Esophagus squamous epithelium (tissue), 5 donors: ENCODE measurements at regions not wholly inside any gene's neighbourhood (a gene's known extent, or its start where the extent isn't known, plus 50 kb on each side); places are given as distances from the start of the nearest gene placed in this dataset.

ENCODE experiments used
- DNase-seq: peaks from one replicate; lab custom pipeline; 2025; lab: John Stamatoyannopoulos, UW
- H3K27ac ChIP-seq, 4 donors: fragments of 200-600 bp; sonication (generic); one replicate each; pipeline ENCODE4 v1.5.1; 2016 to 2019; ENCODE audit warnings: mild to moderate bottlenecking in 1 of 4
- H3K27me3 ChIP-seq, 4 donors: fragments of 200-600 bp; sonication (generic); 1 replicate in 3 of 4; 2 replicates in 1 of 4; pipeline versions ENCODE4 v1.5.1 to v1.6.0; 2017 to 2021; ENCODE audit warnings: antibody characterized with exemption in 1 of 4
- H3K36me3 ChIP-seq, 3 donors: fragments of 200-600 bp; sonication (generic); one replicate each; pipeline ENCODE4 v1.5.1; 2016 to 2019
- H3K4me1 ChIP-seq, 3 donors: fragments of 200-600 bp; sonication (generic); one replicate each; pipeline ENCODE4 v1.5.1; 2017 to 2019
- H3K4me3 ChIP-seq, 4 donors: fragments of 200-600 bp; sonication (generic); 1 replicate in 3 of 4; 2 replicates in 1 of 4; pipeline ENCODE4 v1.5.1; 2016 to 2019; ENCODE audit warnings: mild to moderate bottlenecking in 2 of 4, moderate library complexity in 1 of 4
- H3K9me3 ChIP-seq, 3 donors: fragments of 200-600 bp; sonication (generic); one replicate each; pipeline ENCODE4 v1.5.1; 2016 to 2019
- POLR2A ChIP-seq, 4 donors: fragments of 450-650 bp; IDR thresholded peaks; one replicate each; pipeline ENCODE4 v1.6.1; 2017; ENCODE audit warnings: antibody characterized with exemption in 4 of 4, mild to moderate bottlenecking in 4 of 4, moderate library complexity in 3 of 4
- WGBS, 2 donors: methylation state at CpG; one replicate each; pipeline ENCODE4 v1.1.5; 2018; 5-methylcytosine and 5-hydroxymethylcytosine counted together
- intact Hi-C: fragments of 100-400 bp; cut with DNase I; formaldehyde crosslinking; loops from one replicate; pipeline ENCODE4 v1.15.0; 2022
- TF ChIP-seq, protein P1 (sequence below), 6 experiments: fragments of 450-650 bp in 4 of 6; fragments of 200-600 bp in 2 of 6; sonication (generic) in 2 of 6; IDR thresholded peaks; one replicate each; pipeline ENCODE4 v1.5.1; 2016 to 2019; ENCODE audit warnings: antibody characterized with exemption in 6 of 6, mild to moderate bottlenecking in 4 of 6, moderate library complexity in 4 of 6
- donor health status: DM: yes; HTN: yes; CAD: no.

DNA sequence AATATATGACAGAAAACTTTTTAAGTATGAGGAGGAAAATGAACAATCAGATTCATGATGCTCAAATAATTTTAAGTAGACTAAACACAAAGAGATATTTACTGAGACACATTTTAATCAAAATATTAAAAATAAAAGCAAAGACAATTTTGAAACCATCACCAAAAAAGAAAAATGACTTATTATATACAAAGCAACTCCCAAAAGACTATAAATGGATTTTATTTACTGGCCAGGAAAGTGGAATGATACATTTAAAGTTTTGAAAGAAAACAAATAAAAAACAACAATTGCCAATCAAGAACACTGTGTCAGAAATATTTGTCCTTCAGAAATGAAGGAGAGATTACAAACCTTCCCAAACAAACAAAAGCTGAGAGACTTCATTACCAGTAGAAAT is 968.5 kb upstream of the CELF4 start:
- H3K27me3 ChIP-seq, result no peaks in the 10 kb centered on the region
- H3K9me3 ChIP-seq, result peaks cover 0 to 14% (median 0%) of the 10 kb centered on the region in 3 donors
- no peak overlapping the region for H3K4me3 ChIP-seq
- no peak for DNase-seq
- no peaks in the 10 kb centered on the region for H3K36me3 ChIP-seq
- TF ChIP-seq, protein P1, sequence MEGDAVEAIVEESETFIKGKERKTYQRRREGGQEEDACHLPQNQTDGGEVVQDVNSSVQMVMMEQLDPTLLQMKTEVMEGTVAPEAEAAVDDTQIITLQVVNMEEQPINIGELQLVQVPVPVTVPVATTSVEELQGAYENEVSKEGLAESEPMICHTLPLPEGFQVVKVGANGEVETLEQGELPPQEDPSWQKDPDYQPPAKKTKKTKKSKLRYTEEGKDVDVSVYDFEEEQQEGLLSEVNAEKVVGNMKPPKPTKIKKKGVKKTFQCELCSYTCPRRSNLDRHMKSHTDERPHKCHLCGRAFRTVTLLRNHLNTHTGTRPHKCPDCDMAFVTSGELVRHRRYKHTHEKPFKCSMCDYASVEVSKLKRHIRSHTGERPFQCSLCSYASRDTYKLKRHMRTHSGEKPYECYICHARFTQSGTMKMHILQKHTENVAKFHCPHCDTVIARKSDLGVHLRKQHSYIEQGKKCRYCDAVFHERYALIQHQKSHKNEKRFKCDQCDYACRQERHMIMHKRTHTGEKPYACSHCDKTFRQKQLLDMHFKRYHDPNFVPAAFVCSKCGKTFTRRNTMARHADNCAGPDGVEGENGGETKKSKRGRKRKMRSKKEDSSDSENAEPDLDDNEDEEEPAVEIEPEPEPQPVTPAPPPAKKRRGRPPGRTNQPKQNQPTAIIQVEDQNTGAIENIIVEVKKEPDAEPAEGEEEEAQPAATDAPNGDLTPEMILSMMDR (IDR thresholded peaks at IDR 0.05), result no peak
- TF ChIP-seq POLR2A (IDR thresholded peaks at IDR 0.05), result no peak
- intact Hi-C loops, result no loop called here
- no peaks in the 10 kb centered on the region for H3K4me1 ChIP-seq
- H3K27ac ChIP-seq, result no peak overlapping the region

DNA sequence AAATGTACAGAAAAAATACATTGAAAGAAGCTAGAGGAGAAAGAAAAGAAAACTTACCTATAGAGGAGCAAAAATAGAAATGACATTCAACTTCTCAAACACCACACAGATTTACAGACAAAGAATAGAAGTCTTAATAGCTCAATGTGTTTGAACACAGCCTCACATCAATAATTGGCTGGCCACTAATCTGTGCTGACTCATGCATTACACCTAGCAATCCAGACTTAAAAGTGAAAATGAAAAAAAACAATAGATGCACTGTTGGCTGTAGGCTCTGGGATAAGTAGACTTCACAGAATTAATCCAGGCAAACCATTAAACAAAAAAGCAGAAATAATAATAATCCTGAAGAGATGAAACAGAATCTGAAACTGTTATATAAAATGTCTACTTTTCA is 961.3 kb upstream of the CELF4 start:
- intact Hi-C loops, result no loop called here

DNA sequence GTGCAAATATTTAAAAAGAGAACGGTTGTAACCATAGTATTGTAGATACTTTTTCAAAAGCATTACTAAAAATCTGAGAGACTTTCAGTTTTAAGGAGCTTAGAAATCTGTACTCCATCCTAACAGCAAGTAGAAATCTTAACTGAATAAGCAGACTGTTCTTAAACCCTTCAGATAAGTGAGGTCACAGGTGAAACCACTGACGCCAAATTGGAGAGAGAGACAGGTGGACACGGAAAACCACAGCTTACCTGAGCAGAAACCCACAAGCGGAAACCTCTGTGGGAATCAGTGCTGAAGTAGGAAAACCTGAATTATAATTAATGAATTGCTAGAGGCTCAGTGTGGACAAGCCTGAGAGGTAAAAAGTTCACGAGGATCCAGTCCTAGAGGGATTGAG is 959.4 kb upstream of the CELF4 start:
- 65 to 74% methylated on average over 5 of the region's 5 CpGs for WGBS, 2 donors
- no peak for DNase-seq
- intact Hi-C loops, result no loop called here
- Histone ChIP-seq H3K27ac (no peak overlapping the region), H3K27me3 (no peaks in the 10 kb centered on the region), H3K9me3 (no peaks in the 10 kb centered on the region), H3K36me3 (no peaks in the 10 kb centered on the region), H3K4me3 (no peak overlapping the region), H3K4me1 (peaks cover 0 to 14% (median 0%) of the 10 kb centered on the region in 3 donors)
- TF ChIP-seq, protein P1 (IDR thresholded peaks at IDR 0.05), result no peak
- no peak for TF ChIP-seq POLR2A (IDR thresholded peaks at IDR 0.05)

More for the DNA sequence above, 961.3 kb upstream of the CELF4 start:
- peaks cover 0 to 6% (median 0%) of the 10 kb centered on the region in 3 donors for H3K4me1 ChIP-seq
- no peaks in the 10 kb centered on the region for H3K9me3 ChIP-seq
- H3K4me3 ChIP-seq, result no peak overlapping the region
- TF ChIP-seq POLR2A (IDR thresholded peaks at IDR 0.05), result no peak
- TF ChIP-seq, protein P1 (IDR thresholded peaks at IDR 0.05), result no peak
- no peaks in the 10 kb centered on the region for H3K27me3 ChIP-seq
- no peaks in the 10 kb centered on the region for H3K36me3 ChIP-seq
- DNase-seq, result no peak
- H3K27ac ChIP-seq, result no peak overlapping the region

DNA sequence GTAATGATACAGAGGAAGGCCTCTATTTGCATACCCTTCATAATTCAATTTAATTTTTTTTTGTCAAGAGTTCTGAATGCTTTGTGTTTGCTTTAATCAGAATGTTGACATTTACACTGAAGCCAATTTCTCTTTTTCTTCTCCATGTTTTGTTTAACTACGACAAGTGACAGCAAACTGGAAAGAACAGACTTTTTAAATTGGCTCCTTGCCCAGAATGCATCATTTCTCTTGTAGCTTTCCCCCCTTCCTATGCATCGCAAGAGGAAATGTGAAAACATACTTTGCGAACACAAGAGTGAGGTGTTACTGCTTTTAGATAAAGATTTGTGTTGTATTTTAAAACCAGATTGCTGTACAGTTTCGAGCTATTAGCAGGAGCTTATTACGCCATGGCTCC is 955.2 kb upstream of the CELF4 start:
- Histone ChIP-seq H3K27ac (no peak overlapping the region), H3K27me3 (no peaks in the 10 kb centered on the region), H3K4me3 (no peak overlapping the region), H3K4me1 (peaks cover 0 to 7% (median 0%) of the 10 kb centered on the region in 3 donors), H3K36me3 (no peaks in the 10 kb centered on the region), H3K9me3 (no peaks in the 10 kb centered on the region)
- 56 to 70% methylated on average over 5 of the region's 5 CpGs for WGBS, 2 donors
- TF ChIP-seq POLR2A (IDR thresholded peaks at IDR 0.05), result no peak
- TF ChIP-seq, protein P1 (IDR thresholded peaks at IDR 0.05), result no peak
- no peak for DNase-seq
- intact Hi-C loops, result no loop called here

DNA sequence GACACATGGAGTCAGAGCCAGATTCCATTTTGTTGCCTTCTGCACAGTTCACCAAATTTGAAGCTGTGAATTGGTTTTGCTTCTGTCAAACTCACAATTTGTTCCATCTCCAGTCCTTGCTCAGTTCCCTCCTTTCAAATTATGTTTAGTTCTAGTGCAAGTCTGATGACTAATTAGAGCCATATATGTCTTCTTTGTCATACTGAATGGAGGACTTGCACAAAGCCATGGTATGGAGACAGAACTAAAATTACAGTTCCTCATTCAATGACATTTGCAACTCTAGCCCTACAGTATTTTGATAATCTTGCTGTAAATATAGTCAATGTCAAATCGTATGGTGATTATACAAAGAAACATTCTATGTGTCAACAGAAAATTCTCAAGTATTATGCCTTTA is 936.9 kb upstream of the CELF4 start:
- WGBS, 2 donors, result 71 to 91% methylated on average over 1 of the region's 1 CpG
- intact Hi-C loops, result no loop called here
- Histone ChIP-seq H3K27ac (no peak overlapping the region), H3K4me1 (peaks cover 0 to 2% (median 0%) of the 10 kb centered on the region in 3 donors), H3K4me3 (no peak overlapping the region), H3K27me3 (no peaks in the 10 kb centered on the region), H3K36me3 (no peaks in the 10 kb centered on the region), H3K9me3 (no peaks in the 10 kb centered on the region)
- DNase-seq, result no peak
- TF ChIP-seq, protein P1 (IDR thresholded peaks at IDR 0.05), result no peak
- TF ChIP-seq POLR2A (IDR thresholded peaks at IDR 0.05), result no peak
